ENCODE measurements at regions not wholly inside any gene's neighbourhood (a gene's known extent, or its start where the extent isn't known, plus 50 kb on each side); places are given as distances from the start of the nearest gene placed in this dataset.

DNA sequence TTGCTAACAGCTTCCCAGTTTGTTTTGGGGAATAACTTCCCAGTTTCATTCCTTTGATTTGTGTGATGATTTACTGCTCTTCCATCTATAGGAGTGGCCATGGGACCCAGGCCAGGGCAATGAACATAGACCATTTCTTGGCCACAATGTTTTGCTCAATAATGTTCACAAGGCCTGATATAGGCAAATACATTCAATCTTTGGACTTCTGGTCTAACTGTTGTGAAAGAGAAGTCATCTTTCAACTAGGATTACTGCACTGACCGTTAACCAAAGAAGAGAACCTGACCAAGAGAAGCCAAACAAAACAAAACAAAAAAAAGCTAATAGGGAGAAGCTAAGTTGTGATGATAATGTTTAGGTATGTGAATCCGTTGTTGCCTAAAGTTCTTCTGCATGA, 221.8 kb upstream of the SUCLG2 start:
- DNase-seq (ENCODE audit: low read depth in 2 of 2): no peak

DNA sequence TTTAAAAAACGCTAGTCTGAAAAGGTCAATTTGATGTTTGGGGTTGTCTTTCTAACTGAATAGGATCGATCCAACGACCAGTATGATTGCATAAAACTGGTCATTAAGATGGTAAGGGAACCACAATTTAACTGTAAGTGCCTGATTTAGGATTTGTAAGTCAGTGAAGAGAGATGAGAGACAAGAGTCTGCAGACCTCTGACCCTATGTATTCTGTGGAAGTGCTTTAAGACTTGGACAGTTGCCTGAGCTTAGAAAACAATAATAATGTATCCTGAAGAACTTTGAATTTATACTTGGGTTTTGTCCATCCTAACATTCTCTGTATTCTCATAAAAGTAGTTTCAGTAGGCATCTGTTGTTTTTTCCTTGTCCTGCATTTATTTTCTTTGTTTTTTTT, 221.4 kb upstream of the SUCLG2 start:
- no peak for DNase-seq (ENCODE audit: low read depth in 2 of 2)

DNA sequence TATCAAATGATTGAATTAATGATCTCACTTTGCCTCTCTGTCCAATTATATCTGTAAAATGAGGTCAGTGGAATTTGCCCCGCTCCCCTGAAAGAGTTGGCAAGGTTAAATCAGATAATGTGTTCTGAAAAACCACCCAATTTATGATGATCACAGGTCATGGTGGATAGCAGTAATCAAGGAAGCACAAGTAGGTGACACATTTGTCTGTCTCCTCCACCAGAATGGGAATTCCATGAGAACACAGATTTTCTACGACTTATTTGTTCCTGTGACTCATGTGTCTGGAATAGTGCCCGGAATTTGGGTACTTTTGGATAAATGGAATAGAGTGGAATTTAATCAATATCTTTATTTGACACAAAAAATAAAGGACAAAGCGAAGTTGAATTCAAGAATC, 220.9 kb upstream of the SUCLG2 start:
- DNase-seq (ENCODE audit: low read depth in 2 of 2): no peak

DNA sequence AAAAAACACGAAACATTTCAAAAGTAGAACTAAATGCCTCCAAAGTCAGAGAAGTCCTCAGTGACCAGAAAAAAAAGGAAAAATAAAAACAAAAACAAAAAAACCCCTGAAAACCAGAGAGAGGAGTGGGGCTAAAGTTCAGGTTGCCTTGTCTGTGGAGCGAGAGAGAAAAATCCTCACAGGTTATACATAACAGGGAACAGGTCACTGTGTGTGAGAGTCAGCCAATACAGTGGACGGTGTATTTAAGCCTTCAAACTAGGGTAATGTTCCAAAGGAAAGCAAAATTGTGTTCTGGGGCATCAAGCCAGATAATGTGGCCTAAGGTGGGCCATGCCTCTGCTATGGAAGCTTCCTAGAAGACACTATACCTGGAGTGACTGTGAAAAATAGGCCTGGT, 216.1 kb upstream of the SUCLG2 start:
- no peak for DNase-seq (ENCODE audit: low read depth in 2 of 2)

DNA sequence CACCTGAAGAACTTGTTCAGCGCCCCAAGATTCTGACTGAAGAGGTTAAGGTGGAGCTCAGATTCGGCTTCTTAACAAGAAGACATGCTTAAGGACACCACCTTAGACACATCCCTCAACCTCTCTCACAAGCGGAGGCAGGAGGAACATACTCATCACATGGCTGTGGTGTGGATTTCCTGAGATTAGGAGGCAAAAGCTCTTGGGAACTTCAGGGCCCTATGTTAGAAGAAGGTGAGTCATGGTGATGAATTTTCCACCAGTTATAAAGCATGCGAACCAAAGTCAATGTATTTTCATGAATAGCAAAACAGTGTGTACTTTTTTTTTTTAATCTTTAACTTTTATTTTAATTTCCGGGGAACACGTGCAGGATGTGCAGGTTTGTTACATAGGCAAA, 212.2 kb upstream of the SUCLG2 start:
- DNase-seq (ENCODE audit: low read depth in 2 of 2): no peak

DNA sequence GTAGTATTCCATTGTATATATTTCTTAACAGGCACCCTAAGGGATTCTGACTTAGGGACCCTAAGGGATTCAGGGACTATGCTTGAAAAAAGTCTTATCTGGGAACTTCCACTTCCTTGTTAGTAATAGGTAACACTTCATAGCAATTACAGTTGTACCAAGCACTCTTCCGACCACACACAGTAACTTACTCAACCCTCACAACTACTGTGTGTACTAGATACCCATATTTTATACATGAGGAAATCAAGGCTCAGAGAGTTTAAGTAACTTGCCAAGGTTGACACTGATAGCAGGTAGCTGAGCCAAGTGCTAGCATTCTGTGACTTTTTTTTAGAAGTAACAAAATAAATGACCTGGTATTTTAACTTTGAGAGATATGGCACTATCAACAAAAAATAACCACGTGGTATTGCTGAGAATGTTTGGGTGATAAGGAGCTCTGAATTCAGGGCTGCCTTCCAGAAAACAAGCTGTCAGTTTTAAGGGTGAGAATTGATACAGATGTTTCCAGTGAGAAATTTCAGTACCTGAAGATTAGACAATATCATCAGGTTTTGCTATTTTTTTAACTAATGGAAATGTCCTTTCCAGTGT, 210.3 kb upstream of the SUCLG2 start:
- DNase-seq (ENCODE audit: low read depth in 2 of 2): no peak

DNA sequence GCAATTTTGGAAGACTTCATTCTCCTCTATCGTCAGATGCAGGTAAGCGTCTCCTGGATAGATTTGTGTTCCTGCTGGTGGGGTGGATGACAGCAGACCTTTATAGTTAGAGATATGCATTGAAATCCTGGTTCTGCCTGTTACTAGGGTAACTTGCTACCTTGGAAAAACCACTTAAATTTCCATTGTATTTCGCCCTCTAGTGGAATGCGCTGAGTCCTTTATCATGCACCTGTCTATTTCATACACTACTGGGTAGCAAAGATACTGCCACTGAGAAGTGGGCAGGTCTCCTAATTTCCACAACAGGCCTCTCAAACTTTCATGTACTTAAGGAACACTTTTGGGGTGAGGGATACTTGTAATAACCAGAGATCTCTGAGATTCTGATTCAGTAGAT, 209.5 kb upstream of the SUCLG2 start:
- DNase-seq (ENCODE audit: low read depth in 2 of 2): no peak

DNA sequence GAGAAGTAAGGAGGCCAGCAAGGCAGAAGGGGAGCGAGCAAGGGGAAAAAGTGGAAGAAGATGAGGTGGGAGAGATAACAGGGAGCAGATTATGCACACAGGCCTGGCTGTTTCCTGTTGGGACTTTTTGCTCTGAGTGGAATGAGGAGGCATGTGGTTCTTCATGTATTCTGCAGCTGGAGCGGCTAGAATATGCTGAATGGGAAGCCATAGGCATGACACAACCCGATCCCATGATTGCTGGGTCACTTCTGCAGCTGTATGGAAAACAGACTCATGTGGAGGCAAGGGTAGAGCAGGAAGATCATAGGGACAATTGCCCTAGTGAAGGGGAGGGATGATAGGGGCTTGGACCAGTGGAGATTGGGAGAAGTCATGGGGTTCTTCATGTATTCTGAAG, 206.0 kb upstream of the SUCLG2 start:
- DNase-seq (ENCODE audit: low read depth in 2 of 2): no peak

DNA sequence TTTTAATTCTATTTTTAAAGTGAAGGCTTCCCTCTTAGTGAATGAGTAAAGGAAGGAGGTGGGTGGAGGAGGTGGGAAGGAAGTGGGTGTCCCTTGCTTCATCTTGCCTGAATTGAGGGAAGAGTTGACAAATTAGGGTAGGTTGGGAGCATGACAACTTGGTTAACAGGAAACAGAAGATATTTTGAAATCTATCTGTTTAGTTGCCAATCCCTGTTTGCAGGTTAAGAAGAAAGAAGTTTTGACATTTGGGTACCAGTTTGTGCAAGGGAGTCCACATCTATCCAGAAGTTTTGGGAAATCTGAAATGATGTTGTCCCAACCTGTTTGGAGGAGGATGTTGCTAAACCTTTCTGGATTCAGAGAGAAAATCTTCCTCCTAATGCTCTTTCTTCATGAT, 204.1 kb upstream of the SUCLG2 start:
- DNase-seq (ENCODE audit: low read depth in 2 of 2): no peak

DNA sequence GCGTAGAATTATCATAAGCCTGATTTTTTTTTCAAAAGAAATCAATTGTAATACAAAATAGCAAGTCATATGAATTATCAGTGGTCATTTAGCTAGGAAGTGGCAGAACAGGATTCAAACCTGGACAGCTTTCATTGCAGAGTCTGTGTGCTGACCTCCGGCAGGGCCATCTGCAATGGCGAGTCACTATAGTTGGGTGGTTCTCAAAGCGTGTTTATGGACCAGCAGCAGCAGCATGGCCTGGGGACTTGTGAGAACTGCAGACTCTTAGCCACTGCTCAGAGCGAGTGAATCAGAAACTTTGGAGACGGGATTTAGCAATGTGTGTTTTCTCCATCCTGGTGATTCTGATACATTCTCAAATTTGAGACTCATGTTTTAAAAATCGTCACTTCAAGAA, 202.3 kb upstream of the SUCLG2 start:
- no peak for DNase-seq (ENCODE audit: low read depth in 2 of 2)

DNA sequence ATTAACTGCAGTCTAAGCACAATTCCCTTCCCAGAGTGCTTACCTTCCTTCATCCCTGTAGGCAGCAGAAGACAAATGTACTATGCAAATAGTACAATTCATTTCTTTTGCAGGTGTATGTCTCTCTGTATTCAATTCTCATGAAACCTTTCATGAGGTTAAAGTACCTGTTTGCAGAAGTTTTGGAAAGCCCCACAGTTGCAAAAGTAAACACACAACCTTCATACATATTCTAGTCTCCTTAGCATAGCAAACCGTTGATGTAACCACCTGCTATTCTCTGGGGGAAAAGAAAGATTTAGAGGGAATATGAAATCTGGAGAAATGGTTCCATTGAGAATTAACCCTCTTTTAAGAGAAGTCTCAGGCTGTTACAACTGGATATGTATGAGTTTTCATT, 200.3 kb upstream of the SUCLG2 start:
- no peak for DNase-seq (ENCODE audit: low read depth in 2 of 2)

DNA sequence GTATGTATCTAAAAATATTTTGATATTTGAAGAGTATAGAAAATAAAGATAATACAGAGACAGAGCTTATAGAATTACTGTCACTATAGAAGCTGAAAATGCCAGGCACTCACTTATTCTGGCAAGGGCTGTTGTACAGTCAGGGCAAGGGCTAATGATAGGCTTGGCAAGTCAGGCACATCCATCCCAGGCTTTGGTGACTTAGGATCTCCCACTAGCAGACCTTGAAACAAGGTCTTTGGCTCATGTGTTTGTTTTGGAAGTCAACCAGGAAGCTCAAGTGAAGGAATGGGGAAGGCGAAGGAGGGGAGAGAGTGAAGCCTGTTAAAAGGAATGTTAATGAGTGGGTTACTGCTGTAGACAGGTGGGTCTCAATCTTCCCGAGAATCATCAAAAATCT, 199.1 kb upstream of the SUCLG2 start:
- DNase-seq (ENCODE audit: low read depth in 2 of 2): no peak

DNA sequence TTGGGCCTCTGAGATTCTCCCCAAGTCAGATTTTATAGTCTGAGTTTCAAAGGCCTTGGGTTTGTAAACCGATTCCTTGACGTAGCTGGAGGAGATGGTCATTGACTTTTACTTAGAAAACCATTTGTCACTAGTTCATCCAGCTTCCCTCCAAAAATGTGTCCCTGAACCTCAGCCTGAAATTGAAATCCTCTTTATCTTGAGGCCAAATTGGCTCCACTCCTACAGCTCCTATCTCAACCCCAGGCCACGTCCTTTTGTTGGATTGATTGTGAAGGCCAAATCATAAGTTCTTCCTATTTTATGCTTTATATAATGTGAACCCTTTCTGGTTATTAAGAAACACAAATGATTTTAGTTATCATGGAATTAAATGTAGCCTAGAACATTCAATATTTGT, 193.9 kb upstream of the SUCLG2 start:
- no peak for DNase-seq (ENCODE audit: low read depth in 2 of 2)

DNA sequence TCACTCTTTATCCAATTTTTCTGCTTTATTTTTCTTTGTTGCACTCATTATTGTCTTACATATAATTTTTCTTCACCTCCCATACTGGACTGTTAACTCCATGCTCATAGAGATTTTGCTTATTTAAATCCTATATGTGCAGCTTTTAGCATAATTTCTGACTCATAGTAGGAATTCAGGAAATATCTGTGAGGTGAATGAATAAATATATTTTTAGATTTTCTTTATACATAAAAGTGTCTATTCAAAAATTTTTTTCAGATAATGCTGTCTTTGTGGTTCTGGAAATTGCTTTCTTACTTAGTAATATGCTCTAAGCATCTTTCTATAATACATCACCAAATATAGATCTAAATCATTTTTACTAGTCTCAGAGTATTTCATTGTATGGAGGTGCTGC, 191.8 kb upstream of the SUCLG2 start:
- DNase-seq (ENCODE audit: low read depth in 2 of 2): no peak

DNA sequence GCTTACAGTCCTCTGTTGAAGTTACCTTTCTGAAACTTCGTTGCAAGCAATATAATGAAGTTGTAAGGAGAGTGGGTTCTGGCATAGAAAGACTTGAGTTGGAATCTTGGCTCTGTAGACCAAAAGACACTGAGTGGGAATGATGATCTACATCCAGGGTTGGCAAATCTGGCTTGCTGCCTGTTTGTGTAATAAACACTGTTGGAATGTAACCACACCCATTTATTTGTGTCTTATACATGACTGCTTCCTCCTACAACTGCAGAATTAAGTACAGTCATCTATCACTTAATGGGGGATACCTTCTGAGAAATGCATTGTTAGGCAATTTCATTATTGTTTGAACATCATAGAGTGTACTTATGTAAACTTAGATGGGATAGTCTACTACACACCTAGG, 178.4 kb upstream of the SUCLG2 start:
- DNase-seq (ENCODE audit: low read depth in 2 of 2): no peak

DNA sequence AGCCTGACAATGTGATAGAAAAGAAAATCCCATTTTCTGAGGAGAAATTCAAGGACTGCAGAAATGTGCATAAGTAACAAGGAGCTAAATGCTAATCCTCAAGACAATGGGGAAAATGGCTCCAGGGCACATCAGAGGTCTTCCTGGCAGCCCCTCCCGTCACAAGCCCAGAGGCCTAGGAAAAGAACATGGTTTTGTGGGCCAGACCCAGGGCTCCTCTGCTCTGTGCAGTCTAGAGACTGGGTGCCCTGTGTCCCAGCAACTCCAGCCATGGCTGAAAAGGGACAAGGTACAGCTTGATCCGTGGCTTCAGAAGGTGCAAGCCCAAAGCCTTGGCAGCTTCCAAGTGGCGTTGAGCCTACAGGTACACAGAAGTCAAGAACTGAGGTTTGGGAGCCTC, 176.8 kb upstream of the SUCLG2 start:
- no peak for DNase-seq (ENCODE audit: low read depth in 2 of 2)

DNA sequence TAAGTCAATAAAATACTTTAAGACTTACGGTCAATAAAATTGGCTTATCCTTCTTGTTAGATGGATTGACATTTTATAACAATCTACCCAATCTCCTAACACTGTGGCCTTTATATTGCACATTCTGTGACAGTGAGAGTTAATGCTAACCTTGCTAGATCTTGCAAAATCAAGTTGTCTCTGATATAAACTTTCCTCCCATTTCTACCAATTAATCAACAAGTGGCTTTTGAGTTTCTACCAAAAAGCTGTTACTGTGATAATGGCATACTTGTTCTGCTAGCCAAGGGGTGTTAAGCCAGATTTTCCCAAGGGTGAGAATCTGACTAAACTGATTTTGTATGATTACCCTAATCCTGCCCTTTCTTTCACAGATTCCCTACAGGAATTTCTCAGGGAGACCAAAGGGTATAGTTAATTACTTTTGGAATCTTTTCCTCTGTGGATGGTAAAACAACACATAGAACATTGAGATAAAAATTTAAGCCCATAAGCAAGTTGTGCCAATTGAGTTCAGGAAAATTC, 174.1 kb upstream of the SUCLG2 start:
- DNase-seq (ENCODE audit: low read depth in 2 of 2): no peak

DNA sequence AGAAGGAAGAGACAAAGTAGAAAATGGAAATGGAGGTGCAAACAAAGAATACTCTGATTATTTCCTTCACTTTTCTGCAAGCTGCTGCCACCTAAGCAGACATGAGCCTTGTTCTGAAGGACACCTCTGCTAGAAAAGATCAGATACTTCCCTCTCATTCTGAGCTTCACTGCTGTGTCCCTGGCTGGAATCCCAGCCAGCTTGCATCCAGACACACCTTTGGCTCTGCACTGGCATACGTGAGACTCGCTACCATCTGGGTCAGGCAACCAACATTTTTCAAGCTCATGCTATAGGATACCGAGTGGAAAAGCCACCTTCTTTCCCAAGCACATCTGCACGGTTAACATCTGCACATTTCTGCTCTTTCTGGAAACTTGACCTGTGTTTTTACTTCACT, 166.7 kb upstream of the SUCLG2 start:
- DNase-seq (ENCODE audit: low read depth in 2 of 2): no peak

DNA sequence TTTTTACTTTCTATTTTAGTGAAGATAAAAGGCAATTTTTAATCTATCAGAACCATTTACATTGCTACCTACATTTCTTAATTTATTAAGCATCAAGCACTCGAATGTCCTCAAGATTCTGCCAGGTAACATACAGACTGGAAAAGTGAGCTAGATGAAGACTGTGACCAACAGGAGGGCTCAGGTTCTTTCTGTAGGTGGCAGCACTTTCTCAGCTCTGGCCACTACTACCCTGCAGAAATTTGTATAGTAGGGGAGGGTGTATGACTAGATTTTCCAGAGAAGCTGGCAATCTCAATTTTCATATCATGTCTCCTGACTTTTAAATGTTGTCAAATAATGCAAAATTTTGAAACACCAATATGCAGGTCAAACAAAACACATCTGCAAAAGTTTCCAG, 165.0 kb upstream of the SUCLG2 start:
- DNase-seq (ENCODE audit: low read depth in 2 of 2): no peak

DNA sequence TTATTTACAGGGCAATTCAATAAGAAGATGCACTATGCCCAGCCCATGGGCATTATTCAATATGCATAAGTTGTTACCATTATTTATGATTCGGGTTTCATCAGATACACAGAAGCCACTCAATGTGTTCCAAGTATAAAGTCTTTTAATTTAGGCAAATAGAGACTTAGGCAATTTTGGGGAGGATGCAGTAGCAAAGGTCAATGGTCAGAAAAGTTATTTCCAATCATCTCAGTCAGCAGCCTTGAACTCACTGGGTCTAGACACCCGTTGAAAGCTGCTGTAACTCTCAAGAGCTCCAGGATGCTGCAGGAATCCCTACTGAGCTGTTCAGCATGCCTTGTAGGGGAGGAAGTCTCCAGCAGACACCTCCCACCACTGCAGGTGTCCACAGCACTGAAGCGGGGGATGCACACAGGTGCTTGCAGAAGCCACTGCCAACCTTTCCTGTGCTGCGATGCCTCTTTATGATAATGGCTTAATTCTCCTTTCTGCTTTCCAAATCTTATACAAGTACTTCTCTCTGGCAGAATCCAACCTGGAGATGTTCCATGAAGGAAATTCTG, 155.0 kb upstream of the SUCLG2 start:
- no peak for DNase-seq (ENCODE audit: low read depth in 2 of 2)

DNA sequence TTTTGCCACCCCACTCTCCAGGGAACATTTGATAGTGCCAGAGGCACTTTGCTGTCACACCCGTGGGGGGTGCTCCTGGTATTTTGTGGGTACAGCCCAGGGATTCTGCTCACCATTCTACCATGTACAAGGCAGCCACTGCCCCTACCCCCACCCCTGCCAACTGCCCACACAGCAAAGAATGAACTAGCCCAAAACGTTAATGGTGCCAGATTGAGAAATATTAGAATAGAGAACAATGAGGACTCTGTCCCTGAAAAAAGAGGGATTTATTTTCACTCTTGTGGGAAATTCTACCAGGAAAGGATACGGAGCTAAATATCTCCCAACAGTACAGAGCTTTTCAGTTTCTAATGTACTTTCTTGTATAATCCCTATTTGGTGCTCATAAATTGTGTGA, 154.5 kb upstream of the SUCLG2 start:
- DNase-seq (ENCODE audit: low read depth in 2 of 2): no peak

DNA sequence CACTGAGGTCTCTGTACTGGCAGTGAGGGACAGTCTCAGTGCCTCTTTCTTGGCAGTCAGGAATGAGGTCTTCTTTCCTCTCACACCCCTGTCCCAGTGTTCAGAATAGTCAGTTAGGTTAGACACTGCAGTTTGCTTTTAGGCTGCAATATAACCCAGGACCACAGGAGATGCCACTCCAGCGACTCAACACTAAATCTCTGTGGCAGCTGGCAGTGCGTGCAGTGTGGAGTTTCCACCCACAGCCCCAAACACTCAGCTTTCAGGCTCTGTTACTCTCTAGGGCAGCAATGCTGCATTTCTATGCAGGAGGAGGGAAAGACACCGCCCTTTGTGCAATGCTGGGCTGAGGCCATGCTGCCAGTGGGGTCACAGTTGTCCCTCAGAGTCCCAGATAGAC, 150.2 kb upstream of the SUCLG2 start:
- DNase-seq (ENCODE audit: low read depth in 2 of 2): no peak

DNA sequence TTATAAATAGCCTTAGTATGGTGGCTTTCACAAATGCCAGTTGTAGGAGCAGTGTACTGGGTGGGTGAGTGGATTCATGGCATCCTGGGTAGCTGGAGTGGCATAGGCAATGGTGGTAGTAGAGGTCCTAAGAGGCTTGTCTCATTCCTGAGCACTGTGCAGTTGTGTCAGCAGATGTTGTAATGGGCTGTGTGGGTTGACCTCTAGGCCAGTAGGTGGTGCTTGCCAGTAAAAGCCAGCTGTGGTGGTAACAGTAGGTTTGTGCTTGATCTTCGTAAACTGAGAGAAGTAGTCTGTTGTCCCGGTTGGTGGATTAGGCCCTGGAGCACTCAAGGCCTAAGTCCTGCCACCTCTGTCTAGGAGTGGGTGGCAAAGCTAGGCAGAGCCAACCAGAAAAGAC, 149.7 kb upstream of the SUCLG2 start:
- no peak for DNase-seq (ENCODE audit: low read depth in 2 of 2)

DNA sequence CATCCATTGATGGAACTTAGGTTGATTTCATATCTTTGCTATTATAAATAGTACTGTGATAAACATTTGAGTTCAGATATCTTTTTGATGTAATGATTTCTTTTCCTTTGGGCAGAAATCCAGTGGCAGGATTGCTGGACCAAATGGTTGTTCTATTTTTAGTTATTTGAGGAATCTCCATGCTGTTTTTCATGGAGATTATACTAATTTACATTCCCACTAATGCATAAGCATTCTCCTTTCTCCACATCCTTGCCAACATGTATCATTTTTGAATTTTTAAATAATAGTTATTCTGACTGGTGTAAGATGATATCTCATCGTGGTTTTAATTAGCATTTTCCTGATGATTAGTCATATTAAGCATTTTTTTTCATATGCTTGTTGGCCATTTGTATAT, 144.0 kb upstream of the SUCLG2 start:
- DNase-seq (ENCODE audit: low read depth in 2 of 2): no peak
